SU-DHL-6 (cell line): ENCODE measurements at regions not wholly inside any gene's neighbourhood (a gene's known extent, or its start where the extent isn't known, plus 50 kb on each side); places are given as distances from the start of the nearest gene placed in this dataset.

Experiments
- CTCF ChIP-seq: fragments of 200-600 bp; sonication (generic); IDR thresholded peaks from one replicate; pipeline ENCODE4 v1.5.1; 2017; ENCODE audit warnings: antibody characterized with exemption, mild to moderate bottlenecking, low read length, moderate library complexity; ENCODE audit not compliant: insufficient read depth, poor library complexity, severe bottlenecking
- EZH2phosphoT487 ChIP-seq: fragments of 200-600 bp; sonication (generic), shearing (Covaris generic); conservative IDR thresholded peaks from 2 replicates; pipeline ENCODE4 v1.6.1; 2018; ENCODE audit warnings: mild to moderate bottlenecking, antibody characterized with exemption, low read length, moderate library complexity, mixed read lengths

GRCh38 chr15:77546870-77547269 is 85.8 kb downstream of the LINGO1 start:
- no peak for TF ChIP-seq CTCF
- TF ChIP-seq EZH2phosphoT487, result no peak
